ENCODE measurements at regions not wholly inside any gene's neighbourhood (a gene's known extent, or its start where the extent isn't known, plus 50 kb on each side); places are given as distances from the start of the nearest gene placed in this dataset.

- Histone ChIP-seq H3K4me1 (ENCODE audit: control insufficient read depth, insufficient read depth, low read length) (no peaks in the 10 kb centered on the region), H3K4me3 (ENCODE audit: low read depth, low read length) (no peak overlapping the region), H3K27ac (ENCODE audit: extremely low read depth, low read depth, low read length) (no peak overlapping the region), H3K9me3 (ENCODE audit: control insufficient read depth, insufficient read depth, low read depth, low read length) (no peaks in the 10 kb centered on the region), H3K36me3 (ENCODE audit: control insufficient read depth in 2 of 2, insufficient read depth in 1 of 2, low read length in 2 of 2) (no peaks in the 10 kb centered on the region)
- CTCF ChIA-PET, result no interaction called here
- TF ChIP-seq ZNF155 (tag by site-specific recombination; IDR thresholded peaks at IDR 0.05) (no peak), KLF10 (tag by site-specific recombination; IDR thresholded peaks at IDR 0.05) (no peak), ZNF140 (tag by site-specific recombination; IDR thresholded peaks at IDR 0.05) (no peak), SP7 (tag by site-specific recombination; IDR thresholded peaks at IDR 0.05) (no peak), ZNF423 (tag by site-specific recombination; IDR thresholded peaks at IDR 0.05) (no peak), HOXA7 (CRISPR knock-in tag; IDR thresholded peaks at IDR 0.05; ENCODE audit: borderline replicate concordance) (no peak), ZNF596 (tag by site-specific recombination; IDR thresholded peaks at IDR 0.05) (no peak), ATF2 (tag by site-specific recombination; IDR thresholded peaks at IDR 0.05; ENCODE audit: low read depth) (no peak), ZSCAN18 (tag by site-specific recombination; IDR thresholded peaks at IDR 0.05) (no peak), ZNF26 (tag by site-specific recombination; IDR thresholded peaks at IDR 0.05) (no peak), ZNF223 (tag by site-specific recombination; IDR thresholded peaks at IDR 0.05) (no peak), ZNF664 (tag by site-specific recombination; IDR thresholded peaks at IDR 0.05) (no peak), ZNF394 (tag by site-specific recombination; IDR thresholded peaks at IDR 0.05; ENCODE audit: borderline replicate concordance) (no peak), ZNF548 (tag by site-specific recombination; IDR thresholded peaks at IDR 0.05) (no peak), ZXDB (tag by site-specific recombination; IDR thresholded peaks at IDR 0.05) (no peak), ZNF148 (tag by site-specific recombination; IDR thresholded peaks at IDR 0.05; ENCODE audit: borderline replicate concordance) (no peak), AEBP2 (tag by site-specific recombination; IDR thresholded peaks at IDR 0.05; ENCODE audit: borderline replicate concordance) (no peak), REST (tag by site-specific recombination; IDR thresholded peaks at IDR 0.05) (no peak), YY2 (tag by site-specific recombination; IDR thresholded peaks at IDR 0.05) (no peak)
- POLR2A ChIA-PET, result no interaction called here
These were observed 74.3 kb upstream of the TENT5A start for GRCh38 chr6:81826784-81827183.

All from HEK293 (cell line).